SK-N-MC (cell line): ENCODE measurements at regions not wholly inside any gene's neighbourhood (a gene's known extent, or its start where the extent isn't known, plus 50 kb on each side); places are given as distances from the start of the nearest gene placed in this dataset.
"Not testable (repeated sequence)": the region's sequence is repeated elsewhere in the genome, so short reads cannot be mapped to it uniquely, and the experiment has no call there.

Experiments
- DNase-seq: peaks from one replicate; pipeline ENCODE4 v3.0.0-alpha.2; 2011; ENCODE audit warnings: low read depth, low spot score
- H3K27ac ChIP-seq: fragments of 200-600 bp; sonication (generic); 2 replicates; pipeline ENCODE4 v1.5.1; 2016; ENCODE audit warnings: mixed run types
- H3K36me3 ChIP-seq: fragments of 200-600 bp; sonication (generic); 2 replicates; pipeline ENCODE4 v1.6.1; 2017; ENCODE audit warnings: antibody characterized with exemption, low read length, mixed read lengths; ENCODE audit not compliant: insufficient read depth
- H3K4me3 ChIP-seq: fragments of 200-600 bp; sonication (generic); 2 replicates; pipeline ENCODE4 v1.5.1; 2016
- H3K9ac ChIP-seq: fragments of 200-600 bp; sonication (generic); 2 replicates; pipeline ENCODE4 v1.8.0; 2017; ENCODE audit warnings: mixed run types, mixed read lengths; ENCODE audit not compliant: insufficient read length
- H3K9me3 ChIP-seq: fragments of 200-600 bp; sonication (generic); 2 replicates; pipeline ENCODE4 v1.6.1; 2017; ENCODE audit warnings: low read depth, mild to moderate bottlenecking, antibody characterized with exemption, low read length, moderate library complexity, mixed read lengths
- EZH2 ChIP-seq: fragments of 200-600 bp; sonication (generic); IDR thresholded peaks from one replicate; pipeline ENCODE4 v1.6.1; 2017; ENCODE audit warnings: antibody characterized with exemption
- FOXP2 ChIP-seq: optimal IDR thresholded peaks from 2 replicates; pipeline ENCODE3; 2011; ENCODE audit warnings: mild to moderate bottlenecking, moderate library complexity; ENCODE audit not compliant: insufficient read depth; ENCODE audit errors: extremely low read length, control extremely low read depth
- POLR2AphosphoS5 ChIP-seq: IDR thresholded peaks from 2 replicates; pipeline ENCODE4 v1.6.1; 2012; ENCODE audit warnings: mild to moderate bottlenecking, low read depth, low read length, borderline replicate concordance

- Histone ChIP-seq H3K9me3 (no peaks in the 10 kb centered on the region), H3K36me3 (no peaks in the 10 kb centered on the region), H3K27ac (peak overlapping the region; percentile 86), H3K4me3 (no peak overlapping the region), H3K9ac (peak overlapping the region; percentile 54)
- no peak for TF ChIP-seq FOXP2
- peak; percentile 35 for DNase-seq
Observed at GRCh38 chr3:187858711-187859110, 113.4 kb upstream of the BCL6 start.

DNA sequence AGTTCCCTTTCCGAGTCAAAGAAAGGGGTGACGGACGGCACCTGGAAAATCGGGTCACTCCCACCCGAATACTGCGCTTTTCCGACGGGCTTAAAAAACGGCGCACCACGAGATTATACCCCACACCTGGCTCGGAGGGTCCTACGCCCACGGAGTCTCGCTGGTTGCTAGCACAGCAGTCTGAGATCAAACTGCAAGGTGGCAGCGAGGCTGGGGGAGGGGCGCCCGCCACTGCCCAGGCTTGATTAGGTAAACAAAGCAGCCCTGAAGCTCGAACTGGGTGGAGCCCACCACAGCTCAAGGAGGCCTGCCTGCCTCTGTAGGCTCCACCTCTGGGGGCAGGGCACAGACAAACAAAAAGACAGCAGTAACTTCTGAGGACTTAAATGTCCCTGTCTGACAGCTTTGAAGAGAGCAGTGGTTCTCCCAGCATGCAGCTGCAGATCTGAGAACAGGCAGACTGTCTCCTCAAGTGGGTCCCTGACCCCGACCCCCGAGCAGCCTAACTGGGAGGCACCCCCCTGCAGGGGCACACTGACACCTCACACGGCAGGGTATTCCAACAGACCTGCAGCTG, 117.5 kb upstream of the BCL6 start:
- not testable (repeated sequence) for H3K27ac ChIP-seq, H3K9ac ChIP-seq, H3K9me3 ChIP-seq, H3K4me3 ChIP-seq, DNase-seq, H3K36me3 ChIP-seq

GRCh38 chr3:187870360-187871203, 125.3 kb upstream of the BCL6 start:
- H3K27ac ChIP-seq, result no peak overlapping the region

DNA sequence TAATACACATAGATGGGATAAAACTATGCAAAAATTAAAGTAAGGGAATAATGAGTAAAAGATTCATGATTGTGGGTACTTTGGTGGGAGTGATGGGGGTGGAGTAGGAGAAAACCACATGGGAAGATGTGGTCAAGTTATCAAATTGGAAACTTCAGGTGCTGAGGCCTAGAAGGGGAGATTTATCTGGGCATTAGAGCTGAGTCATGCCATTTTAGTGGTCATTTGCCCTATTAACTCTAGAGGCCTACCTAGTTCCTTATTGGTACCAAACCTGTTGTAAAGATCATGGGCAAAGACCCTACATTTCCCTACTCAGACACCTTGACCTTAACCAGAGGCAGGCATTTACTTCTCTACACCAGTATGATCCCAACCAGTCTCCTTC, 125.9 kb upstream of the BCL6 start:
- H3K27ac ChIP-seq, result no peak overlapping the region
- DNase-seq, result no peak

More at GRCh38 chr3:187870360-187871203, 125.3 kb upstream of the BCL6 start:
- no peak for DNase-seq
- H3K36me3 ChIP-seq, result no peaks in the 10 kb centered on the region
- TF ChIP-seq FOXP2 (no peak), EZH2 (no peak), POLR2AphosphoS5 (no peak)
- no peak overlapping the region for H3K4me3 ChIP-seq
- no peaks in the 10 kb centered on the region for H3K9me3 ChIP-seq
- no peak overlapping the region for H3K9ac ChIP-seq

DNA sequence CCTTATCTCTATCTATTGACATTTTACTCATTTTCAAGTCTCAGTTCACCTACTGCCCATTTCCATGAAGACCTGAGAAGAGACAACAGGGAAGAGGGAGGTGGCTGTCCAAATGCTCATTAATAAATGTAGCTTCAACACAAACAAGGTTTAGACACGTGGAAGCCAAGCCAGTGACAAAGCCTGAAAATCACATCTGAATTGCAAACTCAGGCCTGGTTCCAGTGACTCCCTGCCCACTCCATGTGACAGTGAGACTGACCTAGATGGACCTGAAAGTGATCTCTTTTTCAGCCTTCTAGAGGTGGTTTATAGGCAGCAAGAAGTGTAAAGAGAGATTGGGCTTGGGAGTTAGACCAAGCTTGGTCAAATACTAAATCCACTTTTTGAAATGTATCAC, 126.6 kb upstream of the BCL6 start:
- no peaks in the 10 kb centered on the region for H3K36me3 ChIP-seq
- TF ChIP-seq FOXP2 (no peak), POLR2AphosphoS5 (no peak), EZH2 (no peak)
- no peak overlapping the region for H3K27ac ChIP-seq
- no peak overlapping the region for H3K9ac ChIP-seq
- H3K4me3 ChIP-seq, result no peak overlapping the region
- DNase-seq, result no peak
- no peaks in the 10 kb centered on the region for H3K9me3 ChIP-seq

More for the DNA sequence above, 125.9 kb upstream of the BCL6 start:
- Histone ChIP-seq H3K9ac (no peak overlapping the region), H3K36me3 (no peaks in the 10 kb centered on the region), H3K9me3 (no peaks in the 10 kb centered on the region), H3K4me3 (no peak overlapping the region)
- TF ChIP-seq EZH2 (no peak), POLR2AphosphoS5 (no peak), FOXP2 (no peak)

DNA sequence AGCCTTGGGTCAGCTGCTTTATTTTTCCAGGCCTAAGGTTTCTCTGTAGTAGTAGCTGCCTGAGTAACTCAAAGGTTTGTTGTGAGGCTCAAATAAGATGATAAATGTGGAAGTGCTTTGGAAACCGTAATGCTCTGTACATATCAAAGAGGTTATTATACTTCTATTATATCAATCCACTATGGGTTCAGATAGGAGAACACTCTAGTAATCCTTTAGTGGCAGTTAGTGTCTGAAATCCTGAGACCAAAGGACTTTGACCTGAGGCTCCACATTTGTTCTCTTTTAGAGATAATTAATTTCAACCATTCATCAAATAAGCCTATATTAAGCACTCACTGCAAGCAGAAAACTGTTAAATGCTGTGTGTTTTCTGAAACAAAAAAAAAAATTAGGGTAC, 128.6 kb upstream of the BCL6 start:
- no peak overlapping the region for H3K4me3 ChIP-seq
- no peak for TF ChIP-seq EZH2
- no peak for TF ChIP-seq POLR2AphosphoS5
- TF ChIP-seq FOXP2, result no peak
- H3K36me3 ChIP-seq, result no peaks in the 10 kb centered on the region
- H3K9me3 ChIP-seq, result no peaks in the 10 kb centered on the region
- H3K27ac ChIP-seq, result no peak overlapping the region
- no peak for DNase-seq
- no peak overlapping the region for H3K9ac ChIP-seq

DNA sequence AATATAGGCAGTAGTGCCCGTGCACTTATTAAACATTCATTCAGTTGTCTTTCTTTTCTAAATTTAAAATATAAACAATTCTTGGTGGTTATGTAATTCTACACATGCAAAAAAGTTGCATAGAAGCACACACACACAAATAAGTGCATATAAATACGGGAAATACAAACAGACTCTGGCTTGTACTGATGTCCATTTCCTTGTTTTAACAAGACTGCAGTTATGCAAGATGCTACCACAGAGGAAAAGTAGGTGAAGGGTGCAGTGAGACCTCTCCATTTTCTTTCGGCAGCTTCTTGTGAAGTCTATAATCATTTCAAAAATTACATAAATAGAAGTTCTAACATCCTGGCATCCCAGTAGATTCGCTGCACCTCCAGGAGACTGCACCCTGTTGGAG, 130.6 kb upstream of the BCL6 start:
- H3K9me3 ChIP-seq, result no peaks in the 10 kb centered on the region
- no peak overlapping the region for H3K4me3 ChIP-seq
- no peaks in the 10 kb centered on the region for H3K36me3 ChIP-seq
- no peak overlapping the region for H3K27ac ChIP-seq
- H3K9ac ChIP-seq, result no peak overlapping the region
- no peak for DNase-seq
- no peak for TF ChIP-seq FOXP2
- TF ChIP-seq POLR2AphosphoS5, result no peak
- TF ChIP-seq EZH2, result no peak

DNA sequence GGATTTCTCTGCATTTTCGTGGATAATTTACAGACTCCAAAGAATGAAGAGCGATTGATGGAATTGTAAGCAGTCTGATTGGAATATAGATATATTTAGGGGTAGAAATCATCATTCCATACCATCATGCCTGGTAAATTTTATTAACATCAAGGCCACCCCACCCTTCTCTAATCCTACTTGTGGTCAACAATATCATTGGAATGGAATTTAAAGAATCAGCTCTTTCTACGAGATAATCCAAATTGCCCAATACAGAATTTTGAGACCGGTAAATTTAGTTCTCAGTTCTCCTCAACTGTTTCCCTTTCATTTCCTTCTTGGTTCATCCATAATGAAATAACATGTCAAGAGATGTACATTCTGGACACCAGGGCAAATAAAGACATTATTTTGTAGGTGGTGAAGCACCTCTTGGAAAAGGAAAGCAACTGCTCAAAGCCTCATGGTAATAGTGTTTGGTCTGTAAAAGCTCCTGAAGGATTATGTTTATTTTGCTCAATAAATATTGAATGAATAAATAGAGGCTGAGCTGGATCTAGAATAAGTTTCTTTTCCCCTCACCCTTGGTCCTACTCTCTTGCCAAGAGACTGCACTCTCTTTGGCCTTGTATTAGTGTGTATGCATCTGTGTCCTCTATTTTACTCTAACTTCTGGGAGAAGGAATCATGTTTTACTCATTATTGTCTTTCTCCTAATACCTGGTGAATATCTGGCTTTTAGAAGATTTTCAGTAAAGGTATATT, 133.7 kb upstream of the BCL6 start:
- TF ChIP-seq EZH2 (no peak), POLR2AphosphoS5 (no peak), FOXP2 (no peak)
- Histone ChIP-seq H3K9me3 (no peaks in the 10 kb centered on the region), H3K27ac (no peak overlapping the region), H3K36me3 (no peaks in the 10 kb centered on the region), H3K9ac (no peak overlapping the region), H3K4me3 (no peak overlapping the region)
- no peak for DNase-seq

- no peak overlapping the region for H3K27ac ChIP-seq
- TF ChIP-seq FOXP2 (no peak), EZH2 (no peak), POLR2AphosphoS5 (no peak)
- no peak for DNase-seq
- H3K36me3 ChIP-seq, result no peaks in the 10 kb centered on the region
- H3K9me3 ChIP-seq, result no peaks in the 10 kb centered on the region
- H3K4me3 ChIP-seq, result no peak overlapping the region
- H3K9ac ChIP-seq, result no peak overlapping the region
Observed at GRCh38 chr3:187880441-187880840, 135.2 kb upstream of the BCL6 start.
